ACC112 (cell line): ENCODE measurements at regions not wholly inside any gene's neighbourhood (a gene's known extent, or its start where the extent isn't known, plus 50 kb on each side); places are given as distances from the start of the nearest gene placed in this dataset.
"Not testable (repeated sequence)": the region's sequence is repeated elsewhere in the genome, so short reads cannot be mapped to it uniquely, and the experiment has no call there.

Source experiments
- H2AFZ ChIP-seq: fragments of 200-600 bp; sonication (generic); one replicate; pipeline ENCODE4 v1.6.0; 2017; ENCODE audit warnings: antibody characterized with exemption, low read length; ENCODE audit not compliant: unreplicated experiment
- H3K27ac ChIP-seq: fragments of 200-600 bp; sonication (generic); 2 replicates; pipeline ENCODE4 v1.5.1; 2014; ENCODE audit warnings: low read depth, mild to moderate bottlenecking, antibody characterized with exemption, low read length, moderate library complexity
- H3K27me3 ChIP-seq: fragments of 200-600 bp; sonication (generic); 2 replicates; pipeline ENCODE4 v1.6.1; 2014; ENCODE audit warnings: mild to moderate bottlenecking, antibody characterized with exemption, low read length, moderate library complexity, mixed read lengths; ENCODE audit not compliant: insufficient read depth
- H3K36me3 ChIP-seq: fragments of 200-600 bp; sonication (generic); 2 replicates; pipeline ENCODE4 v1.6.1; 2016; ENCODE audit warnings: mild to moderate bottlenecking, antibody characterized with exemption, low read length, moderate library complexity, mixed read lengths; ENCODE audit not compliant: insufficient read depth
- H3K4me1 ChIP-seq: fragments of 200-600 bp; sonication (generic); one replicate; pipeline ENCODE4 v1.6.1; 2016; ENCODE audit warnings: low read length, mixed read lengths; ENCODE audit not compliant: insufficient read depth, unreplicated experiment, control insufficient read depth
- H3K4me3 ChIP-seq: fragments of 200-600 bp; sonication (generic); 2 replicates; pipeline ENCODE4 v1.5.1; 2014; ENCODE audit warnings: mild to moderate bottlenecking, low read depth, low read length
- H3K79me2 ChIP-seq: fragments of 200-600 bp; sonication (generic); one replicate; pipeline ENCODE4 v1.6.0; 2016; ENCODE audit warnings: low read length; ENCODE audit not compliant: control insufficient read depth, unreplicated experiment, insufficient read depth

DNA sequence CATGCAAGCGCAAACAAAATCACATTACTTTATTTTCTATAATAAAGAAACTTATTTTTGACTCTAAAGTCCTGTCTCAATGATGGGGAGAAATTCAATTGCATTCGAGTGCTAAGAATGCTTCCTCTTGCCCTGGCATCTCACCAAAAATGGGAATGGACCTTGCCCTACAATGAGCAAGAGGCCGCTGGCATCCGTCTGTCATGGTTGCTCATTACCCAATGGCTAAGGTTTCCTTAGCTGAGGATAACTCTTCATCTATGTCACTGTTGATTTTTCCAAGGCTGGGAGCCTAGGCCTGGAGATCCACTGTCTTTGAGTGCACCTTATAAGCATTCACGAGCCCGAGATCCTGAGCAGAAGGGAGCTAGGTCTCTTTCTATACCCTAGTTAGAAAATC is 471.3 kb upstream of the NRSN1 start:
- Histone ChIP-seq H3K79me2 (no peaks in the 10 kb centered on the region), H3K4me3 (no peak overlapping the region), H3K27ac (no peak overlapping the region), H3K27me3 (no peaks in the 10 kb centered on the region), H3K36me3 (no peaks in the 10 kb centered on the region), H3K4me1 (no peaks in the 10 kb centered on the region), H2AFZ (no peak overlapping the region)

DNA sequence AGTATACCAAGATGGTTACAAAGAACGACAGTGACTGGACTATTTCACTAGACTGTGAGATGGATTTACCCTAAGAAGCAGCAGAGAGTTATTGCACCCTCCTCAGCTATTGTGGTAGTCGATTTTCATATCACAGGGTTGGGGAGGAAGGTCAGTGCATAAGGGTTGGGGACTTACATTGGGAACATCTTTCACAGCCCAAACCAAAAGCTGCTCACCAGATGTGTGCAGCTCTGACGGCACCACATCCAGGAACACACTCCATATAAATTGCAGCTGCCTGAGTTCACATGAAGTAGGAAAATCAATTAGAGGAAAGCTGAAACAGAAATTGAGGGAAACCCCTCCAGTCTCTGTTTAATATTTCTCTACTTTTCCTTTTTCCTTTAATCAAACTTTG is 470.5 kb upstream of the NRSN1 start:
- H3K36me3 ChIP-seq = no peaks in the 10 kb centered on the region
- H2AFZ ChIP-seq = no peak overlapping the region
- H3K4me1 ChIP-seq = no peaks in the 10 kb centered on the region
- no peak overlapping the region for H3K4me3 ChIP-seq
- H3K27me3 ChIP-seq = no peaks in the 10 kb centered on the region
- H3K27ac ChIP-seq = no peak overlapping the region
- no peaks in the 10 kb centered on the region for H3K79me2 ChIP-seq

DNA sequence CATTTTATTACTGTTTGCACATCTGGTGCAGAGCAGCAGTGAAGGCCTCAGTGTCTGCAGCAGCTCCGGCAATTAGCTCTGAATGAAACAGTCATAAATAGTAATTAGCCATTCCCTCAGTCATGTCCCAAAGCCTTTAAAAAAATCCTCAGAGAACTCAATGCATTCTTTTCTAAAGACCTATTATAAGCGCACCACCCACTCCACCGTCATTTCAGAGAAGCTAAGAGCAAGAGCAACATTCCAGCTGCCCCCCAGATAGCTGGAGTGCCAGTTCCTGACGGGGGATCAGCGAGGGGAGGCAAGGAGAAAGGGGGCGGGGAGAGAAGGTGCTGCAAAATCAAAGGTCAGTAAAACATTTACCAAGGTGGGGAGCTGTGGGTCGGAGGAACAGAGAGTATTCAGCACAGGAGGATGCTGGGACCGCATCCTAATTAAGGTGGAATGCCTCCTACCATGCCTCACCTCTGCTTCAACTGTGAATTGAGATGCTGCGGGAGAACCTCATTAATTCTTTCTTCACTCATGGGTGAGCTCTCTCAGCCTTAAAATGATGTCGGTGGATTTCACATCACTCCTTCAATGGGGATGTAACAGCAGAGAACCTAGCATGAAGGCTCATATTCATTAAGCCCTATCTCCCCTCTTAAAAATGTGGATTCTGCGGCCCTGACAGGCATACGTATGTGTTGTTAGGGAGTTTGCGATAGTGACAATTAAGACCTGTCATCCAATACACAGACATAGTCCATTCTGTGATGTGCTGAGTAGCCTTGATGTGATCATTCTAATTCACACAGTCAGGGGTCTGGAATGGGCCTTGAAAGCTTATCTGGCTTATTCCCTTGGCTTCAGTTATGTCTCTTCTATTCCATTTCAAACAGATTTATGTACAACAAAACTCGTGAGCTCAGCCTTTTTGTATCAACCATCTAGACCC is 469.5 kb upstream of the NRSN1 start:
- no peaks in the 10 kb centered on the region for H3K79me2 ChIP-seq
- H3K4me1 ChIP-seq = no peaks in the 10 kb centered on the region
- no peak overlapping the region for H2AFZ ChIP-seq
- no peaks in the 10 kb centered on the region for H3K27me3 ChIP-seq
- H3K36me3 ChIP-seq = no peaks in the 10 kb centered on the region
- H3K27ac ChIP-seq = no peak overlapping the region
- H3K4me3 ChIP-seq = no peak overlapping the region

DNA sequence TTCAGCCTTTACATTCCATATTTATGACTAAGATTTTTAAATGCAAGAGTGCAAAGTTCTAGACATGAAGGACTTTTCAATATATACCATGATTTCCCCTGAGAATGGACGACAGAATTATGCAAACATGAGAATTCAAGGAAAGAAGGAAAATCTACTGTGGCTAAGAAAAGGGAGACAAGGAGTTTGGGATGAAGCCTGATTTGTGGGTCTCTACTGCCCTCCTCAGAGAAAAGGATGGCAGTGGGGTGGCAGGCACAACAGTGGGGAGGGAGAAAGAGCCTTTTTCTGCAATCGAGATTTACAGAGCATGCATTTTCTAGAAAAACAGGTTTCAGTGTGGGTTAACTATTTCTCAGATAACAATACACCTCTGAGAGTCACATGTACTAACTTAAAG is 466.9 kb upstream of the NRSN1 start:
- Histone ChIP-seq H3K27ac (no peak overlapping the region), H3K36me3 (no peaks in the 10 kb centered on the region), H3K4me3 (no peak overlapping the region), H3K79me2 (no peaks in the 10 kb centered on the region), H2AFZ (no peak overlapping the region), H3K4me1 (no peaks in the 10 kb centered on the region), H3K27me3 (no peaks in the 10 kb centered on the region)

DNA sequence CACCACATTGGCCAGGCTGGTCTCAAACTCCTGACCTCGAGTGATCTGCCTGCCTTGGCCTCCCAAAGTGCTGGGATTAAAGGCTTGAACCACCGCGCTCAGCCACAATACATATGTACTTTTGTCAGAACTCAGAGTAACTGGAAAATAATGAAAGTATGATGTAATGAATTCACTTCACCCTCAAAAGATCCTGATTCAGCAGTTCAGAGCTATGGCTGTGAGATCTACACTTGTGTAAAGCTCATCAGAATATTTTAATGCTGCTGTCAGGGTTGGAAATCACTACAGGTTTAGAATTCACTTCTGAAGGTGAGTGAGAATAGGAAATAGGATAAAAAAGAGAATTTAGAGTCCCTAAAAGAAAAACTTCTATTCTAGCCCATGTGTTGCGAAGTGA is 464.5 kb upstream of the NRSN1 start:
- Histone ChIP-seq H3K27me3 (no peaks in the 10 kb centered on the region), H2AFZ (no peak overlapping the region), H3K27ac (no peak overlapping the region), H3K36me3 (no peaks in the 10 kb centered on the region), H3K4me3 (no peak overlapping the region), H3K79me2 (no peaks in the 10 kb centered on the region), H3K4me1 (no peaks in the 10 kb centered on the region)

DNA sequence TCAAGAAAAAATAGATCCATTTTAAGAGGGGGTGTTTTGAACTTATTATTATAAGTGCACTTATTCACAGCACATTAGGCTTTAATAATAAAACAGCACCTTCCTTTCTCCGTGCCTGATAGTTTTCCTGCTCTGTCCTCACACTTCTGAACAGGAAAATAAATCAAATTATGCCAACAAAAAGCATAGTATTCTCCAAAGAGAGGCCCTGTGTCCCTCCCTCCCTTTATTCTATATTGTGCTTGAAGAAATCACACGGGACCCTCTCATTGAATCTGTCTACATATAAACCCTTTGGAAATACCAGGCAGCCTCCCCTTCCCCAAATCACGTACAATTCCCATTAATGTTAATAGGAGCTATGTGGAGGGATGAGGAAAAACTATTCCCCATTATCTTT is 462.9 kb upstream of the NRSN1 start:
- Histone ChIP-seq H2AFZ (no peak overlapping the region), H3K4me3 (no peak overlapping the region), H3K27me3 (no peaks in the 10 kb centered on the region), H3K27ac (no peak overlapping the region), H3K4me1 (no peaks in the 10 kb centered on the region), H3K36me3 (no peaks in the 10 kb centered on the region), H3K79me2 (no peaks in the 10 kb centered on the region)

DNA sequence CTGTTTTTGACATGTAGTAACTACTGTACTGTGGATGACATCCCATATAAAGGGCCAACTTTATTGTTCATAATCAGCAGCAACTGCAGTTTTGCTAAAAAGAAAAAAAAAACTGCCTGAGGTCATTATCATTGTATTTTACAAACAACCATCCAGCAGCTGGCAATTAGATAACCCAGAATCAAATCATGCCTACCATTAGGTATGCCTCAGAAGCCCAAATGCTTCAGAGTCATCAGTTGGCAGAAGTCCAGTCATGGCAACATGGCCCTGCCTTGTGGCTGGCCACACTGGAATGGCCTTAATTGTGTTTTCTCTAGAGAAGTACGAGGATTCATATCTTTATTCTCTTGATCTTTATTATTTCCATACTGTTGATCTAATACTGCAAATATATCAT is 462.4 kb upstream of the NRSN1 start:
- H3K36me3 ChIP-seq = no peaks in the 10 kb centered on the region
- no peak overlapping the region for H2AFZ ChIP-seq
- no peak overlapping the region for H3K4me3 ChIP-seq
- H3K4me1 ChIP-seq = no peaks in the 10 kb centered on the region
- H3K27ac ChIP-seq = no peak overlapping the region
- no peaks in the 10 kb centered on the region for H3K79me2 ChIP-seq
- H3K27me3 ChIP-seq = no peaks in the 10 kb centered on the region

DNA sequence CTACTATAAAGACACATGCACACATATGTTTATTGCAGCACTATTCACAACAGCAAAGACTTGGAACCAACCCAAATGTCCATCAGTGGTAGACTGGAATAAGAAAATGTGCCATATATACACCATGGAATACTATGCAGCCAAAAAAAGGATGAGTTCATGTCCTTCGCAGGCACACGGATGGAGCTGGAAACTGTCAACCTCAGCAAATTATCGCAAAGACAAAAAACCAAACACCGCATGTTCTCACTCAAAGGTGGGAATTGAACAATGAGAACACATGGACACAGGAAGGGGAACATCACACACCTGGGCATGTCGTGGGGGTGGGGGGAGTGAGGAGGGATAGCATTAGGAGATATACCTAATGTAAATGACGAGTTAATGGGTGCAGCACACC is 460.1 kb upstream of the NRSN1 start:
- H3K4me3 ChIP-seq, H3K79me2 ChIP-seq, H3K4me1 ChIP-seq, H3K27ac ChIP-seq, H3K36me3 ChIP-seq, H2AFZ ChIP-seq, H3K27me3 ChIP-seq: not testable (repeated sequence)

DNA sequence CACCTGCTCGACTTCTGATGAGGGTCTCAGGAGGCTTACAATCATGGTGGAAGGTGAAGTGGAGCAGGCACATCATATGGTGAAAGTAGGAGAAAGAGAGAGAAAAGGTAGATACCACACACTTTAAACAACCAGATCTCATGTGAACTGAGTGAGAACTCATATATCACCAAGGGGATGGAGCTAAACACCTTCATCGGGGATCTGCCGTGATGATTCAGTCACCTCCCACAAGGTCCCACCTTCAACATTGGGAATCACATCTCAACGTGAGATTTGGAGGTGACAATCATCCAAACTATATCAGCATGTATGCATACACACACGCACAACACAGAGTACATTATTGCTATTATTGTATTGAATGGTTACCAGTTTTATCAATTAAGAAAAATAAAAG is 453.3 kb upstream of the NRSN1 start:
- H3K36me3 ChIP-seq = no peaks in the 10 kb centered on the region
- no peaks in the 10 kb centered on the region for H3K79me2 ChIP-seq
- no peak overlapping the region for H2AFZ ChIP-seq
- H3K27me3 ChIP-seq = no peaks in the 10 kb centered on the region
- H3K4me3 ChIP-seq = no peak overlapping the region
- no peaks in the 10 kb centered on the region for H3K4me1 ChIP-seq
- no peak overlapping the region for H3K27ac ChIP-seq

DNA sequence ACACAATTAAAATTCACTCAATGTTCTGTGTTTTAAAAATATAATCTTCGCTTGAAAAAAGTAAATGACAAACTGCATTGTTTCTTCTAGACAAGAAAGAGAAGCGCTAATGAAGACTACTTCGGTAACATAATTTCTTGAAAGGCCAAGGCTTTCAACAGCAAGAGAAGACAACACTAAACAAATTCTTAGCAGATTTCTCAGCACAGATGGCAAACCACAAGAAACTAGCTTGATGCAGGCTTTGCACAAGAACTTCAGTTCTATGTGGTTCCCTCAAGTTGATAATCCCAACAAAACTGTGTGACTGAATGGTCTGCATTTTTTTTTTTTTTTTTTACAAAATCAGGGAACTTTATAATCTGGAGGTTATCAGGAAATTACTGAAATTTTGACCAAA is 447.4 kb upstream of the NRSN1 start:
- Histone ChIP-seq H3K4me1 (no peaks in the 10 kb centered on the region), H3K79me2 (no peaks in the 10 kb centered on the region), H3K27ac (no peak overlapping the region), H2AFZ (no peak overlapping the region), H3K4me3 (no peak overlapping the region), H3K27me3 (no peaks in the 10 kb centered on the region), H3K36me3 (no peaks in the 10 kb centered on the region)

DNA sequence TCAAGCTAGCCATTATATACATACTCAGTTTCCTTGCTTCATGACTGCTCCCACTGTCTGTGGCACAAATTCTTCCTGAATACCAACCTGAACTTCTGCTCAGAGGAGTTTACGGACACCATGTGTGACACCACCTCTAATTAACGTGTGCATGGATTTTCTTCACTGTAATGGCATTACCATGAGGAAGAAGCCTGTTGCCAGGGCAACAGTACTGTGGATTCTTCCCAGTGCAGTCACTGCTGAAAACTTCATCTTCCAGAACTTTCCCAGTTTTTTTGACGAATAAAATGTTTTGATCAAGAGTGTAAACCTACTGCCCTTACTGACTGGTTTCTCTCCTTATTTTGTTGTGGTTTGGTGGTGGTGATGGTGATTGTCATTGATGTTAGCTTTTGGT is 444.3 kb upstream of the NRSN1 start:
- H2AFZ ChIP-seq = no peak overlapping the region
- H3K27ac ChIP-seq = no peak overlapping the region
- no peak overlapping the region for H3K4me3 ChIP-seq
- H3K36me3 ChIP-seq = no peaks in the 10 kb centered on the region
- H3K79me2 ChIP-seq = no peaks in the 10 kb centered on the region
- no peaks in the 10 kb centered on the region for H3K27me3 ChIP-seq
- no peaks in the 10 kb centered on the region for H3K4me1 ChIP-seq
